HG03064 (cell line): ENCODE measurements at regions not wholly inside any gene's neighbourhood (a gene's known extent, or its start where the extent isn't known, plus 50 kb on each side); places are given as distances from the start of the nearest gene placed in this dataset.

Source experiments
- ATAC-seq: cut with Tn5 transposase; IDR thresholded peaks from one replicate; pipeline ENCODE4 v1.9.1; 2021; ENCODE audit warnings: low read depth; ENCODE audit not compliant: unreplicated experiment

- no peak for ATAC-seq
Observed at GRCh38 chr12:107436376-107436775, 249.2 kb upstream of the PWP1 start.

- no peak for ATAC-seq
Observed at GRCh38 chr12:107436836-107437235, 248.8 kb upstream of the PWP1 start.

GRCh38 chr12:107437954-107438353, 247.6 kb upstream of the PWP1 start:
- no peak for ATAC-seq

GRCh38 chr12:107439026-107439738, 246.4 kb upstream of the PWP1 start:
- ATAC-seq = no peak

DNA sequence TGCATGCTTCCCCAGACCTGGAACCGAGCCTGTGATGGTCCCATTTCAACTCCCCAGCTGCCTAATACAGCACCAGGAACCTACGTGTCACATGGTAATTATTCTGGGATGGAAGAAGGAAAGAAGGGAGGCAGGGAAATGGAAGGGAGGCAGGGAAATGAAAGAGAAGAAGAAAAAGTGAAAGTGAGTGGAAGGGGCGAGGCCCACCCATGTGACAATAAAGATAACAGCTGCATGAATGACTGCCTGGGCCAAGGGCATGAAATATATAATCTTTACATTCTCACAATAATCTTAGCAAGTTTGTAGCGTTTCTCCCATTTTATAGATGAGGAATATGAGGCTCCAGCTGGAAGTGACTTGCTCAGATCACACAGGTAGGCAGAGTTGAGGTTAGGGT, 245.0 kb upstream of the PWP1 start:
- ATAC-seq = no peak

DNA sequence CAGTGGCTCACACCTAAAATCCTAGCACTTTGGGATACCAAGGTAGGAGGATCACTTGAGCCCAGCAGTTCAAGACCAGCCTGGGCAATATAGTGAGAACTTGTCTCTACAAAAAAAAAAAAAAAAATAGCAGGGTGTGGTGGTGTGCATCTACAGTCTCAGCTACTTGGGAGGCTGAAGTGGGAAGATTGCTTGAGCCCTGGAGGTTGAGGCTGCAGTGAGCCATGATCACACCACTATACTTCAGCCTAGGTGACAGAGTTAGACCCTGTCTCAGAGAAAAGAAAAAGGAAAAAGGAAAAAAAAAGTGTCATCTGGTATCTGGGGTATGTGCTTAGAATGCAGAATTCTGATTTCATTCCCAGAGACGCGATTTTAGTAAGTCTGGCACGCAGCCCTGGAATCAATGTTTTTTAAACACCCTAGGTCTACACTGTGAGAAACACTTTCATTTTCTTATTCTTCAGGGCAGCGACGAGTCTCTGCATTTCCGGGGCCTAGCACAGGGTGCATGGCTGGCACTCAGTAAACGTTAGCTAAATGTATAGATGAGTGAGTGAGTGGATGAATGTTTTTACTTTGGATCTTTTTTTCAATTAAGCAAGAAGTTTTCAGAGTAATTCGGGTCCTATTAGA, 243.8 kb upstream of the PWP1 start:
- ATAC-seq = no peak

DNA sequence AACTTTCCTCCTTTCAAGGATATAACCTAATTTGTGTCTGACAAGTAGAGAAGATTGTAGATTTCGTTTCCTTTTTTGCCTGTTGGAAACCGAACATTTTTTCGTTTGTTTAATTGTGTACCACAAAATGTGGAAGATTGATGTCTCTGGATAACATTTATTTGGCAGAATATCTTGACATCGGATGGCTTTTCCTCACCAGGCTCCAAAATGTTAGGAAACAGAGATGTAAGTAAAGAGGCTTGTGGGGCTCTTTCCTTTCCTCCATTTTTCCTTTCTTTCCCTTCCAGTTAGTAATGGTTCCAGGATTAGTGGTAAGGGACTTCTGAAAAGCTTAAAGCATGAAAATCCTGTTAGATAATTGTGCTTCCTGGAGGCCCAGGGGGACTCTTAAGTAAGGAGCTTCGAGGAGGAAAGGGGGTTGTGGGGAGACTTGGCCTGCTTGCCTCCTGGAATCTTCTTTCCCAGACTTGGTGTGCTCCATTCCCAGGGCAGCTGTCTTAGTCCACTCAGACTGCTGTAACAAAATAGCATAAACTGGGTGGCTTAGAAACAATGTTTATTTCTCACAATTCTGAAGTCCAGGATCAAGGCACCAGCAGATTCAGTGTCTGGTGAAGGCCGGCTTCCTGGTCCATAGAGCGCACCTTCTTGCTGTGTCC, 243.1 kb upstream of the PWP1 start:
- no peak for ATAC-seq

DNA sequence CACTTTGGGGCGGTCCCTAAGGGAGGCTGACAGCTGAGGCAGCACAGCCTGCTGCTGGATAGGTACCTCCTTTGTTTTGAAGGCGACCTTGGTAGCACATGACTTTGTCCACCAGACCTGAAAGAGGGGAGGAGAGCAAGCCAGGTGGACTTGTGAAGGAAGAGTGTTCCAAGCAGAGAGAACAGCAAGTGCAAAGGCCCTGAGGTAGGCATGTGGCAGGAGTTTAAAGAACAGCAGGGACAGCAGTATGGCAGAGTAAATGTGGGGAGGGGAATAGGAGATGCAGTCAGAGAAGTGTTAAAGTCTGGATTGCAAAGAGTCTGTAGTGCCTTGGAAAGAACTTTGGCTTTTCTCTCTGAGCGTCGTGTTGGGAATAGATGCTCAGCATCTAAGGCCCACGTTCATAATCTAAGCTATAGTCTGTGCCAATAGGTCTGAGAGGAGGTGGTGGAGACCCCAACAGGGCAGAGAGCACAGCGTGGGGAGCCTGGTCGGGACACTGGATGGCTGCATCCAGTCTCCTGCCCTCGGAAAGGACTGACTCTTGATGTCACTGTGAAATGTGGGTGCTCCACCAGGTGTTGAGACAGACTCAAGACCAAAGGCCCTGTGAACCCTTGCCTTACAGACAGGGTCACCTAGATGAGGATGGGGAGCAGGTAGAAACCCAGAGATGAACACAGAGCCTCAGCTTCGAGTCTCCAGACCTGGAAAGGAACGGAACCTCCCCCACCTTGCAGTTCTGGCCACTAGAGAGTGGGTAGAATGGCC, 242.1 kb upstream of the PWP1 start:
- no peak for ATAC-seq

- no peak for ATAC-seq
Observed at GRCh38 chr12:107444771-107445170, 240.8 kb upstream of the PWP1 start.

GRCh38 chr12:107446476-107446875, 239.1 kb upstream of the PWP1 start:
- no peak for ATAC-seq

GRCh38 chr12:107447336-107447735, 238.3 kb upstream of the PWP1 start:
- ATAC-seq = no peak

GRCh38 chr12:107448198-107448597, 237.4 kb upstream of the PWP1 start:
- no peak for ATAC-seq

DNA sequence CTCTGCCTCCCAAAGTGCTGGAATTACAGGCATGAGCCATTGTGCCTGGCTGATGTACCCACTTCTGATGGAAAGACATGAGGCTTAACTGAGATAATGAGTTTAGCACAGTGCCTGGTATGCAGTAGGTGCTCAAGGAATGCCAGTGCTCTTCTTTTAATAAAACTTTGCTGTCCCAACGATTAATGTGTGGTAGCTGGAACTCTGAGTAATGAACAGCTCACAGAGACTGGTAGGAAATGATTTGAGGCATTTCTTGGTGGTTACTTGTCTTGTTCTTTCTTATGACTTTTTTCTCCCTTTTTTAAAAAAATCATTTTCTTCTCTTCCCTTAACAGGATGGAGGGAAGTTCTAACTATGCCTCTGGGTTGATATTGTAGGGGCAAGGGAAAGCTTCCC, 235.7 kb upstream of the PWP1 start:
- no peak for ATAC-seq

GRCh38 chr12:107450541-107450940, 235.1 kb upstream of the PWP1 start:
- ATAC-seq = no peak

- ATAC-seq = no peak
Observed at GRCh38 chr12:107451246-107451645, 234.4 kb upstream of the PWP1 start.

DNA sequence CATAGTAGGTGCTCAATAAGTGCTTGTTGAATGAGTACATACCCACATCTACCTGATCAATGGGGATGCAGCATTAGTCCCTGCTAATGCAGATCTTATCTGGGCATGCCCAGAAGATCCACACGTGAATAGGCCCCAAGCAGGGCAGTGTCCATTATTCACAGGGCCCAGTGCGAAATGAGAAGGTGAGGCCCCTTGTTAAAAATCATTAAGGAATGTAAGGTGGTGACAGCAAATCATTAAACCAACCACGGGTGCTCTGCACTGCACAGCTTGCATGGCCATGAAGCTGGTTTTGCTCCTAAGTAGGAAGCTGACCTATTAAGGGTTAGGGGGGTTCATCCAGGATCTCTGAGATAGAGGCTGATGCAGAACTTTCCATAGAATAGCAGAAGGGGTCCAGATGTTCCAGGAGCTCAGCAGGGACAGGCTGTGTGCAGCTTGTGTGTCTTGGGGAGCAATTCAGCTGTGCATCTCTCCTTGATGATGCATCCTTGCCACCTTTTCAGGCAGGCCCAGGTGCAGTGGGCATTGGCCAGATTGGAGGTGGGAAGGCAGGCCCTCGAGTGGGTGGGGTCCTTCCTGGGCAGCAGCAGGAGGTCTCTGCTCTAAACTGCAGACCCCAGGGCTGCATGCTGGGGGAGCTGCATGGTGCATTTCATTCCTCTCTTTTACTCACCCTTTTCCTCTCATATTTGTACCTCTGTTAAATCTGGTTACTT, 231.3 kb upstream of the PWP1 start:
- ATAC-seq = no peak

DNA sequence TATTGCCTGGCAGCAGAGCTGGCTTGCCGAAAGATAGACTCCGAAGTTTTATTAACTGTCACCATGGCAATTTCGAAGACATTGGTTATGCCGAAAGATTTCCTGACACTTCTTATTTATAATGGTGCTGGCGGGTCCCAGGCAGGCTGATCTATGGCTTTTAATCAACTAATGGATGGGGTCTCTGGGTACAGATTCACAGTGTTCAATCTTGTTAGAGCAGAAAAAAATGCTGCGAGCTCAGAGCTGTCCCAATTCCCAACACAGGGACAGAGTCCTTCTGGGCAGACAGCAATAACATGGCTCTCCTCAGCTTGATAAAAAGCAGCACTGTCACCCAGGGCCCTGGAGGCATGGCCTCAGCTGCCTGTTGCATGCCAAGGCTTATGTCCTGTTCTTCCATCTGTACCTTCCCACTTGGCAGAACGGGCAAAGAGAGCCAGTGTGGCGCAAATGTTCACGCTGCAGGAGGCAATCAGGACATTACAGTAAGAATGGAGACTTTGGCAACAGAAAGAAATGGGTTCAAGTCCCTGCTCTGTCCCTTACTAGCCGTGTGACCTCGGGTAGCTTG, 228.2 kb upstream of the PWP1 start:
- no peak for ATAC-seq

DNA sequence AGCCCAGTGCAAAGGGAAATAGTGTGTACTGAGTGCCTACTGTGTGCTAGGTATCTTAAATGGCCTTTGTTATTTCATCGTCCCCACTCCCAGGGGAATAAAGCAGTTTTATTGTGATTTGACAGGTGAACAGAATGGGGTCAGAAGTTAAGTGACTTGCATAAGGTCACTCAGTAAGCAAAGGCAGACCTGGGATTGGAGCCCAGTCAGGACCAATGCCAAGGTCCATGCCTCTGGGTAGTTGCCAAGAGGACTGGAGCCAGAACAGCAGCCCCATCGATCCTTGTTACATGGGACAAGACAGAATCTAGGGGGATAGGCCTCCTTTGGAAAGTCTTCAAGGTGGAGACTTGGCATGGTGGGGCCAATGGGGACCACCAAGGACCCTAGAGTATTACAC, 227.4 kb upstream of the PWP1 start:
- ATAC-seq = no peak

GRCh38 chr12:107458990-107459389, 226.6 kb upstream of the PWP1 start:
- ATAC-seq = no peak

DNA sequence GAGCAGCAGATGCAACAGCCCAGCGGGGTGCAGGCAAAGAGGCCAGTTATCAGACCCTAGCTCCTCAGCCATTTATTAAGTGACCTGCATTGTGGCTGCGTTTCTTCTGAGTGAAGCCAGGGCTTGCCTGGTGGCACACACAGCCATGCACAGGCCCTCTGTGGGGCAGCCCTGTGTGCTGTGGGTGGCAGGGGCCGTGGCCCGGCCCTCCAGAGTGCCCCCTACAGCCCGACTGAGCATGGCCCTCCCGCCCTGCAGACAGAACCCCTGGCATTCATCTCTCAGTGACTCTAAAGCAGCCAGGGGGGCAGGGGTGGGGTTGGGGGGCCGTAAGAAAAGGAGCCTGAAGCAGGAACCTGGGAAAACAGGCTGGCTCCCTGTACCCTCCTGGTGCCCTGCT, 226.0 kb upstream of the PWP1 start:
- no peak for ATAC-seq
